Stimulated activated CD4-positive, alpha-beta T cell treated with anti-CD3 and anti-CD28 coated beads, Interleukin-2, amount 100 ng/mL, for 48 hours (primary cell): ENCODE measurements at regions not wholly inside any gene's neighbourhood (a gene's known extent, or its start where the extent isn't known, plus 50 kb on each side); places are given as distances from the start of the nearest gene placed in this dataset.

Source experiments
- DNase-seq, 2 donors: peaks; one replicate each; pipeline ENCODE4 v3.0.0-alpha.2; 2020

DNA sequence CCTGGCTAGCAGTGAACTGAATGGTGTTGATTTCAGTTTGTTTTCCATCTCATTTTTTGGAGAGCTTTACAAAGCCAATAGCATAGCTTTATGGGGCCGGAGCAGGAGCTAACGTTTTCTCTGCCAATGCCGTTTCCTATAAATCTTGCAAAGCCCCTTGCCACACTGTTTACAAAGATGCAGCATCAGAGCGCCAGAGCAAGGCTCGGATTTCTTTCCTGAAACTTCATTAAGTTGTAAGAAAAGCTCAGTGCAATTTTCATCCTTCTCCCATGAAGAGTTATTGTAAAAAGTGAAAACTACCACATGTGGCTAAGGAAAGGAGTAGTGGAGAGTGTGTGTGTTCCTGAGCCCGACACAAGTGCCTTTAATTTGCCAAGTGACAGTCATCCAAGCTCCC lies 178.2 kb upstream of the GDNF start:
- no peak for DNase-seq

DNA sequence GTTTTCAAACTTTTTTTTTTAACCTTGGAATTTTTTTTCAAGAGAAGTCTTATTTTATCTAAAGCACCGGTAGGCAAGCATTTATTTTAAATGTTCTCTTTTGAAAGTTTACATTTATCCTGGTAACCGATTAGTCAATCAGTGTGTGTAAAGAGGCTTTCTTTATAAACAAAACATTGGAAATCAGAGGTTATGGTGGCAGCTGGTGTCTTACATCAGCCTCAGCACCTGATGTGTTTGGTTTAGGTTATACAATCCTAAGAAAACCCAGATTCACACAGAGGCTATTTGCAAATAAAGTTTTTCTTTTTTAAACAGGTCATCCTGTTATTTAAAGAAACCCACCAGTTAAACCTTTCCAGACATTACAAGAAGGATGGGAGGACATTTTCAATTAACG lies 173.3 kb upstream of the GDNF start:
- no peak for DNase-seq

DNA sequence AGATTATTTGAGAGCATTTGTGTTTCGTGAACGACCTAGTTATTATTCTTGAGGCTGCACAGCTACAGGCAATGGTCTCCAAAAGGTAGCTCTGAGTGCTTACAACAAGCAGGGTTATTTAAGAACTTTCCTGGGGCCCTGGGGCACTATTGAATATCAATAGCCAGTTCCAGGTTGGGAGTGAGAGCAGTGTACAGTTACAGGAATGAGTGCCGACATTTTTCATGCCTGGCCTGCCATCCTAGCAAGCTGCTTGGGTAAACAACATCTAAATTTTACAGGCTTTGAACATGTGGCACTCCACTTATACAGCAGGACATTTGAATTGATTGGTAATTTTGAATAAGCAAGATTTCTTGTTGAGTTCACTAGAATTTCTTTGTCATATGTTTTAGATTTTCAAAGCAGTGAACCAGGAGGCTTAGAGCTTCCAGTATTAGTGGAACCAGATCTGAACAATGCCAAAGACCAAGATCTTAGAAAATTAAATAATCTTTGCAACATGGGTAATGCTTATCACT lies 171.9 kb upstream of the GDNF start:
- DNase-seq: no peak

DNA sequence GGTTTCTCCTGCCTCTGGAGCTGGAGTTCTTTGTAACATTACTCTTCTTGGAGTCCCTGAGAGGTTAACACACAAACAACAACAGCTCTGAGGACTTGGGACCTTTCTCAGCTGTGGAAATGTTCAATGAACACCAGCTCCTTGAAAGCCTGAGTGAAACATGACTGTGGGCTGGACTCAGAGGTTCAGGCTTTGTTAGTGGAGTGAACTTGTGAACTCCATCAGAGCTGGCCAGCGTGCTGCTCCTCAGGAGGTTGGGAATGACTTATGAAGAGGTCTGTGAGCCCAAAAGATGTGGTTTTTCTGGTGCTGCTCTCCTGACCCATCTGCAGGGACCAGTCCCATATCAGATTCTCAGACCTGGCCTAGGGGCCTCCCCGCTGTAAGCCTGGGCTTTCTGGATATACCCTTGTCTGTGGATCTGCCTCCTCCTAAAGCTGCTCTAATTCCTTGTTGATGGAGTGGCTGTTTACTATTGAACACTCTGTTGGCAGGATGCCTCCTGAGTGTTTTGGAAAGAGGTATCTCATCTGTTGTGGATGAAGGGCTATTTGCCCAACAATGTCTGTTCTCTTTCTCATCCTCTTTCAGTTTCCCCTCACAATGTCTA lies 170.0 kb upstream of the GDNF start:
- DNase-seq: no peak

DNA sequence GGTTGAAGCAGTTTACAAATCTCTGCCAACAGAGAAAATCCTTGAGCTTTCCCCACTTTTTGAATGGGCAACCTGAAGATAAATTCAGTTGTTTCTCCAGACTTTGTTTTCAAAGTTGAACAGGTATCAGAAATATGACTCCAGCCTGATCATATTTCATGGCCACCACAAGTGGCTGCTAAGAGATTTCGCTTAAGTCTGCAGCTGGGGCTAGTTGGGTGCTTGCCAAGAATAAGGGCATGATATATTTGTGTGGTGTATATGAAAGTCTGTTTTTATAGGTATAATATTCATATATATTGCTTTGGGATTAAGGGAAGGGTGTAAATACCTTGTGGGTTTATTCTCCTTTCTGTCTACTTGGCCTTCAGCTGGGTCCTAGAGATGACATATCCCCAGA lies 168.4 kb upstream of the GDNF start:
- DNase-seq: no peak

DNA sequence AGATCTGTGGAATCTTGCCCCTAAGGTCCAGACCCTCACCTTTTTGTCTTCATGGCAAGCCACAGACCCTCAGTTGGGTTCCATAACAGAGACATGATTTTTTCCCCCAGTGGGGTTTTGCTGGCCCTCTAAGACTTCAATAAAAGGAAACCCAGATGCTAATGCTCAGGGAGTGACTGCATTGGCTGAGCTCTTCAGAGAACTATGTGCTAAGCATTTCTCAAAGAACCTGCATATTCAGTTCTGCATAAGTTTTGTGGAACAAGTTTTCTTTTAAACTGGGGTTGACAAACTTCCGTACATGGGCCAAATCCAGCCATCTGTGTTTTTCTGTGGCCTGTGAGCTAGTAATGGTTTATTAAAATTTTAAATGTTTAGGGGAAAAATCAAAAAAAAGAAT lies 159.8 kb upstream of the GDNF start:
- no peak for DNase-seq

DNA sequence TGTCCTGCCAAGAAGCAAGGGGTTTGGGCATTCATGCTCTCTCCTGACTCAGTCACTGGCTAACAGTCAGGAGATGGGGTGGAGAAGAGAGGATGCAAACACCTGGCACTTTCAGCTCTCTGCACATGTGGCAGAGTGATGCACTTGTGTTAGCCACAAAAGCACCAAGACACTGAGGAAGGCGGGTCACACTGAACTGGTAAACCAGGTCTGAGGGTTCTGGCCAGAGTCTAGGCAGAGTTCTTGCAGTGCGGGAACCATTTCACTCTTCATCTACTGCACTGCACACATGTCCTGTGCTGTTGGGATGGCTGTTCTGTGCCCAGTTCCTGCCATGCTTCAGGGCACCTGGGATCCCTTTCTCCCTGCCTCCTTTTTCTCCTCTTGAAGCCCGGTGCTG lies 157.1 kb upstream of the GDNF start:
- DNase-seq: no peak

GRCh38 chr5:37994729-37995128 lies 154.9 kb upstream of the GDNF start:
- no peak for DNase-seq

- DNase-seq: no peak
Observed at GRCh38 chr5:37991301-37992299, 151.8 kb upstream of the GDNF start.

GRCh38 chr5:37989884-37990283 lies 150.0 kb upstream of the GDNF start:
- DNase-seq: no peak

- no peak for DNase-seq
Observed at GRCh38 chr5:37988454-37989046, 148.7 kb upstream of the GDNF start.

DNA sequence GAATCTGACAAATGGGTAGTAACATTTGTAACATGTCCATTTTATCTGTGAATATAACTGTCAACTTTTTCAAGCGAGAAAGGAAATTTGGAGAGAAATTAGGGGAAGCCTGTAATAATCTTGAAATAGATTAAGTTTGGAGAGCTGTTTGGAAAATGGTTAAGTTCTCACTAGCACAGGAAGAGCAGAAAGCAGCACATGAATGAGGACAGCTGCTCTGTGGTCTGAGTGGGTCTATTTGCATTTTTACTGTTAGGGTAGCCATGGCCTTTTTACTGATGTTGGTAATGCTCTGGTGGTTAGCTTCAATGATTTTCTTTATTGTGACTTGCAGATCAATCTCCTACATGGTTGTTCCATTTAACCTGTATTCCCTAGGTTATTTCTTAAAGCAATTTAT lies 144.5 kb upstream of the GDNF start:
- no peak for DNase-seq

GRCh38 chr5:37983463-37983862 lies 143.6 kb upstream of the GDNF start:
- DNase-seq: no peak

- no peak for DNase-seq
Observed at GRCh38 chr5:37979559-37979958, 139.7 kb upstream of the GDNF start.

- no peak for DNase-seq
Observed at GRCh38 chr5:37975531-37975930, 135.7 kb upstream of the GDNF start.

GRCh38 chr5:37971483-37972024 lies 131.7 kb upstream of the GDNF start:
- no peak for DNase-seq

DNA sequence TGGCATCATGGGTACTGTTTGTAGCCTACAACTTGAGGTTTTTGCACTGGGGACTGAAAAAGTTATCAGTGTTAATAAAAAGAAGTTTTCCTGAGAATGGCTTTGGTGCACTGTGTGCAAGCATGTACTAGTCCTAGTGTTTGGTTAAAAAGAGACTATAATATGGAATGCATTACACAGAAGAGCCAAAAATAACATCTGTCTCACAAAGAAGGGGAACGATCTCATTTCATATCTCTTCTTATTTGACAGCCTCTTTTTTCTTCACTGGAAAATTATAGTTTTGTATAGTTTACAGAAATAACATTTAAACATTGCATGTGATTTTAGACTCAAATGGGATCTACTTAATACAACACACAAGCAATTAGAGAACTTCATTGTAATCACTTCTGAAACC lies 127.0 kb upstream of the GDNF start:
- DNase-seq: no peak

GRCh38 chr5:37966291-37966690 lies 126.5 kb upstream of the GDNF start:
- DNase-seq: no peak

DNA sequence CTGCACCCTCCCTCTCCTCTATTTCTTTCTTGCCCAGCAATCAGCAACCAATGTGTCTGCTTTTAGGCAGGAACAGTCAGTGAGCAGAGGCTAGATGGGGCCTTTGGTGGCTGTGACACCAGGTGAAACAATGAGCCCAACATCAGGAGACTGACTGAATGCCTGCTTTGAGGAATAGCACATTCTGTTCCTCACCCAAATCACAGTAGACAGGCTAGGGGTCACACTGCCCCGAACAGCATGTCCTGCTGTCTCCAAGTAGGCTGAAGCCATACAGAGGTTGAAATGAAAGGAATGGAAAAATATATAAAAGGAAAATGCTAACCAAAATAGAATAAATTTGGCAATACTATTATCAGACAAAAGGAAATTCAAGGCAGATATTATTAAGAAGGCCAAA lies 122.5 kb upstream of the GDNF start:
- no peak for DNase-seq

- no peak for DNase-seq
Observed at GRCh38 chr5:37957218-37957617, 117.4 kb upstream of the GDNF start.

- no peak for DNase-seq
Observed at GRCh38 chr5:37955748-37956147, 115.9 kb upstream of the GDNF start.

GRCh38 chr5:37954561-37954960 lies 114.7 kb upstream of the GDNF start:
- no peak for DNase-seq

DNA sequence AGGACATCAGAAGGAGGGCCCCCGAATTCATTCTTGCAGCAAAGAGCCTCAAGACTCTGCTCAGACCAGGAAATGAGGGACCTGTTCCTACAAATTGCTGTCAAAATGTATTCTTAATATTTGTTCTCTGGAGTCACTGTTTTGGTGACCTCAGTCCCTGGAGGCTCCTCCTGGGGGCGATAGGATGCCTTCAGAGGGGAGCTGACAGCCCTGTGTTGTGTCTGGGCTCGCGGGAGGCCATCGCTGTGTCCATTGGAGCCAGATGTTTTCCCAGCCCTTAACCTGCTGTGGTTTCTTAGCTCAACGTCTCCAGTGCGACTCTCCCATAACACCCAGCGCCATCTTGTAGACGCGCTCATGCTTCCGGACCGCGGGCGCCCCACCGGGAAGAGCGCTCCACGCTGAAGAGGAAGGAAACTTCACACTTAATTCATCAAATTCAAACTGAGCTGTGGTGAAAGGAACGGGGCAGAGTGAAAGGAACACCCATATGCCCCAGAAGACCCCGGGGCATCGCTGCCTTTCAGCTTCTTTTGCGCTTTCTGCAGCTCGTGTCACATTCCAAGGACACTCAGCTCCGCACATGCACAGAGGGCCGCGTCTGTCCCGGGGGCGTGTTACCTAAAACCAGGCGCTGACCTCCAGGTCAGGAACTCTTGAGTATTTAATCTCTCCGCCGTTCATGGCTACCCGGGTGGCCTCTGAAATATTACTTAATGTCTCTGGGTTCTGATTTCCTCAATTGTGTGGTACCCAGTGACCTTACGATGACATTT lies 112.3 kb upstream of the GDNF start:
- no peak for DNase-seq
